Tibial nerve (tissue), 4 donors: ENCODE measurements at regions not wholly inside any gene's neighbourhood (a gene's known extent, or its start where the extent isn't known, plus 50 kb on each side); places are given as distances from the start of the nearest gene placed in this dataset.

ENCODE experiments used
- EP300 ChIP-seq, 2 donors: sonication (generic); formaldehyde crosslinking; IDR thresholded peaks; one replicate each; pipeline ENCODE4 v1.6.1; 2017; ENCODE audit warnings: antibody characterized with exemption in 2 of 2, mild to moderate bottlenecking in 1 of 2
- POLR2A ChIP-seq, 2 donors: fragments of 450-650 bp; IDR thresholded peaks; one replicate each; pipeline ENCODE4 v1.6.1; 2017; ENCODE audit warnings: antibody characterized with exemption in 2 of 2, mild to moderate bottlenecking in 2 of 2, moderate library complexity in 2 of 2
- TF ChIP-seq, protein P1 (sequence below), 5 experiments: fragments of 200-600 bp in 3 of 5; fragments of 450-650 bp in 2 of 5; sonication (generic) in 3 of 5; IDR thresholded peaks; one replicate each; pipeline ENCODE4 v1.5.1; 2016 to 2019; ENCODE audit warnings: antibody characterized with exemption in 5 of 5, mild to moderate bottlenecking in 3 of 5, moderate library complexity in 2 of 5

DNA sequence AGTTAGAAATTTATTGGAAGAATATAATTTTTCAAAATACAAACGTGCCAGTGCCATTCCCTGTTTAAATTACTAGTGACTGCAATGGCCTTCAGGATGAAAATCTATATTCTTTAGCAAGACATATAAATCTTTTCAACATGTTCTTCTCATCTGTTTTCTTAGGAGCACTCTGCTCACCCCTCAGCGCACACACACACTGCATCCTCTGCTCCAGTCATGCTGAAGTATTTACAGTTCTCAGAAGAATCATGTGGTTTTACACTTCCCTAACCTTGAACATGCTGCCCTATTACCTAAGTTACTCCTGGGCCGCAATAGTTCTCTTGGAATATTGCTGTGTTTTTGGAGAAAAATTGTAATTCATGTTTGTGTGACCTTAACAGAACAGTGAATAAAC lies 820.6 kb downstream of the CDH8 start:
- TF ChIP-seq, protein P1, sequence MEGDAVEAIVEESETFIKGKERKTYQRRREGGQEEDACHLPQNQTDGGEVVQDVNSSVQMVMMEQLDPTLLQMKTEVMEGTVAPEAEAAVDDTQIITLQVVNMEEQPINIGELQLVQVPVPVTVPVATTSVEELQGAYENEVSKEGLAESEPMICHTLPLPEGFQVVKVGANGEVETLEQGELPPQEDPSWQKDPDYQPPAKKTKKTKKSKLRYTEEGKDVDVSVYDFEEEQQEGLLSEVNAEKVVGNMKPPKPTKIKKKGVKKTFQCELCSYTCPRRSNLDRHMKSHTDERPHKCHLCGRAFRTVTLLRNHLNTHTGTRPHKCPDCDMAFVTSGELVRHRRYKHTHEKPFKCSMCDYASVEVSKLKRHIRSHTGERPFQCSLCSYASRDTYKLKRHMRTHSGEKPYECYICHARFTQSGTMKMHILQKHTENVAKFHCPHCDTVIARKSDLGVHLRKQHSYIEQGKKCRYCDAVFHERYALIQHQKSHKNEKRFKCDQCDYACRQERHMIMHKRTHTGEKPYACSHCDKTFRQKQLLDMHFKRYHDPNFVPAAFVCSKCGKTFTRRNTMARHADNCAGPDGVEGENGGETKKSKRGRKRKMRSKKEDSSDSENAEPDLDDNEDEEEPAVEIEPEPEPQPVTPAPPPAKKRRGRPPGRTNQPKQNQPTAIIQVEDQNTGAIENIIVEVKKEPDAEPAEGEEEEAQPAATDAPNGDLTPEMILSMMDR (IDR thresholded peaks at IDR 0.05): no peak
- TF ChIP-seq POLR2A (IDR thresholded peaks at IDR 0.05): no peak
- no peak for TF ChIP-seq EP300 (IDR thresholded peaks at IDR 0.05)
